Ishikawa (cell line): ENCODE measurements at regions not wholly inside any gene's neighbourhood (a gene's known extent, or its start where the extent isn't known, plus 50 kb on each side); places are given as distances from the start of the nearest gene placed in this dataset.

Experiments used
- CEBPB ChIP-seq: IDR thresholded peaks from 2 replicates; pipeline ENCODE4 v1.6.1; 2012
- CREB1 ChIP-seq: IDR thresholded peaks from 2 replicates; pipeline ENCODE4 v1.6.1; 2012; ENCODE audit warnings: low read depth
- EGR1 ChIP-seq: IDR thresholded peaks from 2 replicates; pipeline ENCODE4 v1.6.1; 2012
- EP300 ChIP-seq: IDR thresholded peaks from 2 replicates; pipeline ENCODE4 v1.6.1; 2012; ENCODE audit warnings: borderline replicate concordance
- FOXM1 ChIP-seq: IDR thresholded peaks from 2 replicates; pipeline ENCODE4 v1.6.1; 2012; ENCODE audit warnings: low read depth, borderline replicate concordance
- MAX ChIP-seq: IDR thresholded peaks from 2 replicates; pipeline ENCODE4 v1.6.1; 2012
- NFIC ChIP-seq: IDR thresholded peaks from 2 replicates; pipeline ENCODE4 v1.6.1; 2012
- RAD21 ChIP-seq: IDR thresholded peaks from 2 replicates; pipeline ENCODE4 v1.6.1; 2012; ENCODE audit warnings: low read depth
- REST ChIP-seq: IDR thresholded peaks from 2 replicates; pipeline ENCODE4 v1.6.1; 2012; ENCODE audit warnings: low read depth, mild to moderate bottlenecking
- TAF1 ChIP-seq: IDR thresholded peaks from 2 replicates; pipeline ENCODE4 v1.6.1; 2012; ENCODE audit warnings: low read depth, mild to moderate bottlenecking
- TCF12 ChIP-seq: IDR thresholded peaks from 2 replicates; pipeline ENCODE4 v1.6.1; 2012; ENCODE audit warnings: low read depth
- TEAD4 ChIP-seq: IDR thresholded peaks from 2 replicates; pipeline ENCODE4 v1.6.1; 2012
- USF1 ChIP-seq: IDR thresholded peaks from 2 replicates; pipeline ENCODE4 v1.6.1; 2012
- YY1 ChIP-seq: IDR thresholded peaks from 2 replicates; pipeline ENCODE4 v1.6.1; 2012; ENCODE audit warnings: low read depth
- ZBTB7A ChIP-seq: IDR thresholded peaks from 2 replicates; pipeline ENCODE4 v1.6.1; 2012; ENCODE audit warnings: low read depth

GRCh38 chr1:182274618-182275017 is 117.0 kb downstream of the GLUL start:
- TF ChIP-seq CEBPB: no peak

GRCh38 chr1:182270731-182271130 is 120.9 kb downstream of the GLUL start:
- TF ChIP-seq NFIC (no peak), FOXM1 (no peak), CEBPB (no peak), TEAD4 (no peak), EGR1 (no peak), YY1 (no peak), TAF1 (no peak), REST (no peak), CREB1 (no peak), MAX (no peak), TCF12 (no peak)

- no peak for TF ChIP-seq MAX
- no peak for TF ChIP-seq USF1
- TF ChIP-seq RAD21: no peak
- TF ChIP-seq REST: no peak
- TF ChIP-seq TCF12: no peak
- no peak for TF ChIP-seq CEBPB
- TF ChIP-seq EP300: no peak
- TF ChIP-seq CREB1: no peak
- TF ChIP-seq NFIC: no peak
- no peak for TF ChIP-seq EGR1
- TF ChIP-seq ZBTB7A: no peak
- TF ChIP-seq TAF1: no peak
- no peak for TF ChIP-seq YY1
- TF ChIP-seq TEAD4: no peak
Observed at GRCh38 chr1:182269097-182269496, 122.5 kb downstream of the GLUL start.

- TF ChIP-seq EGR1 (no peak), NFIC (no peak), FOXM1 (no peak), ZBTB7A (no peak), YY1 (no peak), CREB1 (no peak), USF1 (no peak), MAX (no peak), EP300 (no peak), RAD21 (no peak), TAF1 (no peak)
Observed at GRCh38 chr1:182268669-182269068, 122.9 kb downstream of the GLUL start.

- TF ChIP-seq REST: no peak
- TF ChIP-seq FOXM1: no peak
- no peak for TF ChIP-seq TEAD4
- TF ChIP-seq EP300: no peak
- TF ChIP-seq ZBTB7A: no peak
- TF ChIP-seq CEBPB: no peak
- no peak for TF ChIP-seq YY1
- TF ChIP-seq RAD21: no peak
- TF ChIP-seq NFIC: no peak
- no peak for TF ChIP-seq USF1
- no peak for TF ChIP-seq MAX
- no peak for TF ChIP-seq CREB1
- TF ChIP-seq TCF12: no peak
- TF ChIP-seq TAF1: no peak
Observed at GRCh38 chr1:182264185-182264584, 127.4 kb downstream of the GLUL start.
